PFSK-1 (cell line): ENCODE measurements at regions not wholly inside any gene's neighbourhood (a gene's known extent, or its start where the extent isn't known, plus 50 kb on each side); places are given as distances from the start of the nearest gene placed in this dataset.

Source experiments
- POLR2AphosphoS5 ChIP-seq: IDR thresholded peaks from 2 replicates; pipeline ENCODE4 v1.6.1; 2012; ENCODE audit warnings: low read depth, mild to moderate bottlenecking, control low read depth, low read length, moderate library complexity
- TAF1 ChIP-seq: IDR thresholded peaks from 2 replicates; pipeline ENCODE4 v1.6.1; 2012; ENCODE audit warnings: low read length, control low read depth, borderline replicate concordance; ENCODE audit not compliant: insufficient read depth

DNA sequence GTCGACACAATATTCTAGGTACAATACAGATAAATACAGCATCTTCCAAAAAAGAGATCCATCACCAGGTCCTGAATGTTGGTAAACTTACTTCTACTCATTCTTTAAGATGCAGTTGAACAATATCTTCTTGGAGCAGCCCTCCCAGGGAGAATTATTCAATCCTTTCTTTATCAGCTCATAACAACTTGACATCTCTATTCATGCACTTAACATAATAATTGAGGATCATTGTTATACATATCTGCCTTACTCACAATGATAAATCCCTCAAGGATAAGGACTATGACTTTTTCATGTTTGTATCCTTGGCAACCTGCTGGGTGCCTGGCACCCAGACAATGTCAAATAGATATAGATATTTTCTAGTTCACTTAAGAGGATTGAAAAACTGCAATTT lies 219.5 kb downstream of the POU4F1 start:
- no peak for TF ChIP-seq TAF1
- TF ChIP-seq POLR2AphosphoS5, result no peak
